A673 (cell line): ENCODE measurements at regions not wholly inside any gene's neighbourhood (a gene's known extent, or its start where the extent isn't known, plus 50 kb on each side); places are given as distances from the start of the nearest gene placed in this dataset.

Experiments
- BruUV-seq: library from RNA; stranded (reverse); fragments of 400-500 nt; replicated peaks from 2 replicates; lab custom pipeline; 2021; lab: Mats Ljungman, UMichigan
- CTCF ChIA-PET: fragments of 300-600 bp; sonication (Branson Sonifier 250); formaldehyde crosslinking; loops from one replicate; lab custom pipeline; 2022; ENCODE audit warnings: antibody characterized with exemption; lab: Charles Lee
- POLR2A ChIA-PET: fragments of 300-600 bp; sonication (Branson Sonifier 250); formaldehyde crosslinking; loops from one replicate; lab custom pipeline; 2022; ENCODE audit warnings: antibody characterized with exemption; ENCODE audit not compliant: low non-redundant PET; lab: Charles Lee
- DNase-seq: peaks from one replicate; pipeline ENCODE4 v3.0.0-alpha.2; 2015; ENCODE audit warnings: low spot score
- H3K27ac ChIP-seq: fragments of 200-600 bp; sonication (generic); 2 replicates; pipeline ENCODE4 v1.5.1; 2016; ENCODE audit warnings: mixed run types, low read depth, mild to moderate bottlenecking, mixed read lengths, antibody characterized with exemption, low read length; ENCODE audit not compliant: poor library complexity, severe bottlenecking
- H3K27me3 ChIP-seq: fragments of 200-600 bp; sonication (generic); replicated peaks from 2 replicates; pipeline ENCODE4 v1.6.1; 2017; ENCODE audit warnings: mixed run types, low read depth, mild to moderate bottlenecking, mixed read lengths, antibody characterized with exemption, low read length; ENCODE audit not compliant: insufficient read depth, poor library complexity
- H3K36me3 ChIP-seq: fragments of 200-600 bp; sonication (generic); 2 replicates; pipeline ENCODE4 v1.6.1; 2016; ENCODE audit warnings: mixed run types, mild to moderate bottlenecking, mixed read lengths, antibody characterized with exemption, low read length; ENCODE audit not compliant: insufficient read depth, poor library complexity, severe bottlenecking
- H3K4me1 ChIP-seq: fragments of 200-600 bp; sonication (generic); 2 replicates; pipeline ENCODE4 v1.6.1; 2017; ENCODE audit warnings: mixed run types, mild to moderate bottlenecking, mixed read lengths, antibody characterized with exemption, low read length; ENCODE audit not compliant: insufficient read depth, poor library complexity, severe bottlenecking
- H3K4me3 ChIP-seq: fragments of 200-600 bp; sonication (generic); 2 replicates; pipeline ENCODE4 v1.5.1; 2016; ENCODE audit warnings: low read depth, mixed run types, mild to moderate bottlenecking, mixed read lengths, low read length; ENCODE audit not compliant: poor library complexity, severe bottlenecking
- H3K9me3 ChIP-seq: fragments of 200-600 bp; sonication (generic); 2 replicates; pipeline ENCODE4 v1.6.1; 2016; ENCODE audit warnings: mixed run types, low read depth, mild to moderate bottlenecking, mixed read lengths, antibody characterized with exemption, low read length; ENCODE audit not compliant: poor library complexity, severe bottlenecking
- EZH2 ChIP-seq: fragments of 200-600 bp; sonication (generic); IDR thresholded peaks from 2 replicates; pipeline ENCODE4 v1.6.1; 2017; ENCODE audit warnings: borderline replicate concordance, low read depth, mild to moderate bottlenecking, mixed read lengths, antibody characterized with exemption, low read length; ENCODE audit not compliant: poor library complexity, severe bottlenecking
- intact Hi-C: fragments of 100-400 bp; cut with micrococcal nuclease; formaldehyde crosslinking; loops from one replicate; pipeline ENCODE4 v1.10.0; 2022; ENCODE audit not compliant: unreplicated experiment
- TF ChIP-seq, protein P1 (sequence below): fragments of 300-800, 200-600 bp; sonication (generic); conservative IDR thresholded peaks from 2 replicates; pipeline ENCODE4 v1.5.1; 2017; ENCODE audit warnings: low read depth, mild to moderate bottlenecking, antibody characterized with exemption, low read length, moderate library complexity, mixed read lengths

DNA sequence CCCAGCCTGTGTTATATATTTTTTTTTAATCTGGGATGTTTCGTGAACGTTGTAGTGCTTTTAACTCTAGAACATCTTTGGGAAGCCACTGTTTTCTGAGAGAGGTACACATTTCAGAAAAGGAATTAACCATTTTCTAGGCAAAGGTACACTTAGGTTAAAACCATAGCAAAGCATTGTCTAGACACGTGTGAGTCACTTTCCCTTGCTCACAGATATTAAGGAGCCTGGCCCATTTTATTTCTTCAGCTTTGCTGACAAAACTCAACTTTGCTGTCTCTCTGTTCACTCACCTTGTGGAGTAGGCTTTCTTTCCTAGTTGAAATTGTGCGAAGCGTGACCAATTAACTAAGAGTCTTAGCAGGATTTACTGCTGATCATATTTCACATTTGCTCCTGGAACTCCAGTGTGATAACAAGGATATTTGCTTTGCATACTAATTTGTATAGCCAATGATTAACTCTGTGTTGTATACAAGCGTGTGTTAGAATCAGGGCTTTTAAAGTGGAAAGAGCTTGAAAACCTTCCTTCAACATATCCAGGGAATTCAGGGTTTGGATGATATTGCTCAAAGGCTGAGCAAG, 215.0 kb upstream of the AGAP1 start:
- no peak overlapping the region for H3K4me3 ChIP-seq
- H3K27ac ChIP-seq, result no peak overlapping the region
- POLR2A ChIA-PET, result no interaction called here
- TF ChIP-seq, protein P1, sequence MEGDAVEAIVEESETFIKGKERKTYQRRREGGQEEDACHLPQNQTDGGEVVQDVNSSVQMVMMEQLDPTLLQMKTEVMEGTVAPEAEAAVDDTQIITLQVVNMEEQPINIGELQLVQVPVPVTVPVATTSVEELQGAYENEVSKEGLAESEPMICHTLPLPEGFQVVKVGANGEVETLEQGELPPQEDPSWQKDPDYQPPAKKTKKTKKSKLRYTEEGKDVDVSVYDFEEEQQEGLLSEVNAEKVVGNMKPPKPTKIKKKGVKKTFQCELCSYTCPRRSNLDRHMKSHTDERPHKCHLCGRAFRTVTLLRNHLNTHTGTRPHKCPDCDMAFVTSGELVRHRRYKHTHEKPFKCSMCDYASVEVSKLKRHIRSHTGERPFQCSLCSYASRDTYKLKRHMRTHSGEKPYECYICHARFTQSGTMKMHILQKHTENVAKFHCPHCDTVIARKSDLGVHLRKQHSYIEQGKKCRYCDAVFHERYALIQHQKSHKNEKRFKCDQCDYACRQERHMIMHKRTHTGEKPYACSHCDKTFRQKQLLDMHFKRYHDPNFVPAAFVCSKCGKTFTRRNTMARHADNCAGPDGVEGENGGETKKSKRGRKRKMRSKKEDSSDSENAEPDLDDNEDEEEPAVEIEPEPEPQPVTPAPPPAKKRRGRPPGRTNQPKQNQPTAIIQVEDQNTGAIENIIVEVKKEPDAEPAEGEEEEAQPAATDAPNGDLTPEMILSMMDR, result no peak
- no peak for TF ChIP-seq EZH2
- peaks cover 8% of the 10 kb centered on the region for H3K9me3 ChIP-seq
- no TSS peak for BruUV-seq
- no peaks in the 10 kb centered on the region for H3K27me3 ChIP-seq
- CTCF ChIA-PET, result interaction anchor here (0.7 kb wide), 1 partner anchor 1143 kb away, joined by 3 read pairs; no protein-coding TSS in a partner anchor
- DNase-seq, result peak; percentile 32
- intact Hi-C loops, result no loop called here
- peaks cover 20% of the 10 kb centered on the region for H3K4me1 ChIP-seq
- H3K36me3 ChIP-seq, result no peaks in the 10 kb centered on the region

DNA sequence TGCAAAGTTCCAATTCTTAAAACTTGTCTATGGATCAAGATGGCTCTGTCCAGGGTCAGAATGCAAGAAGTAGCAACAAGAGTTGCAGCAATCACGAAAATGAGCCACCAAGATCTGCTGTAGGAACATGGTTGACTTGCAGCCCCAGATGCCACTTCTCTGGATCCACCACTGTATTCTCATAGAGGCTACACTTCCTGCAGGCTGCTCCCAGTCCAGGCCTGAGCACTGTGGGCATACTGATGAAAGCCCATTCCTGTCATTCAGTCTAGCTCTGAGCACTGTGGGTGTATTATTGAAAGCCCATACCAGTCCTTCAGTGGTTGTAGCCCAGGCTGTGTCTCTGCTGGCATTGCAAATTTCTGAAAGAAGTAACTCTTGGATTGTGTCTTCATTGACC, 213.9 kb upstream of the AGAP1 start:
- BruUV-seq, result no TSS peak
- ChIA-PET CTCF (no interaction called here), POLR2A (no interaction called here)
- H3K27ac ChIP-seq, result no peak overlapping the region
- no peak overlapping the region for H3K4me3 ChIP-seq
- H3K9me3 ChIP-seq, result peaks cover 2% of the 10 kb centered on the region
- H3K27me3 ChIP-seq, result no peaks in the 10 kb centered on the region
- no peak for TF ChIP-seq EZH2
- TF ChIP-seq, protein P1, result no peak
- DNase-seq, result no peak
- H3K4me1 ChIP-seq, result peaks cover 20% of the 10 kb centered on the region
- intact Hi-C loops, result no loop called here
- no peaks in the 10 kb centered on the region for H3K36me3 ChIP-seq

DNA sequence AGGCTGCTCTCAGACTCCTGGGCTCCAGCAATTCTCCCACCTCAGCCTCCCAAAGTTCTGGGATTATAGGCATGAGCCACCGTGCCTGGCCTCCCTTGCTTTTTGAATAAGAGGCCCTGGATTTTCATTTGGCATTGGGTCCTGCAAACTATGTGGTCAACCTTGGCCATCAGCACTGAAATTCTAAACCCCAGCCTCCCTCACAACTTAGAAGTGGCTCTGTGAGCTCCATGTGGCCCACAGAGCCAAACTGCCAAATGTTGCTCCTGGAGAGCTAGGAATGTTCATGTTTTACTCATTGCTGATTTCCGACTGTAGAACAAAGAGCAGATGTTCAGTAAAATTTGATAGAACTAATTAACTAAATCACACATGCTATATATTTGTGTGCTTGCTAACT, 210.6 kb upstream of the AGAP1 start:
- H3K27me3 ChIP-seq, result no peaks in the 10 kb centered on the region
- POLR2A ChIA-PET, result no interaction called here
- no peak for TF ChIP-seq EZH2
- TF ChIP-seq, protein P1, result no peak
- BruUV-seq, result no TSS peak
- intact Hi-C loops, result no loop called here
- no peak overlapping the region for H3K4me3 ChIP-seq
- H3K4me1 ChIP-seq, result peaks cover 29% of the 10 kb centered on the region
- no peaks in the 10 kb centered on the region for H3K9me3 ChIP-seq
- no peaks in the 10 kb centered on the region for H3K36me3 ChIP-seq
- no peak overlapping the region for H3K27ac ChIP-seq
- CTCF ChIA-PET, result no interaction called here
- DNase-seq, result no peak
